CD4-positive, alpha-beta T cell treated with Interleukin-4 for 1 hour (primary cell): ENCODE measurements at regions not wholly inside any gene's neighbourhood (a gene's known extent, or its start where the extent isn't known, plus 50 kb on each side); places are given as distances from the start of the nearest gene placed in this dataset.
A peak's percentile ranks its signal among the peaks of the same experiment; 100 is the strongest.

ENCODE experiments used
- DNase-seq, 2 donors: peaks; one replicate each; pipeline ENCODE4 v3.0.0-alpha.2; 2020 to 2022

GRCh38 chr5:129821477-129822131 lies 73.7 kb downstream of the MINAR2 start:
- no peak for DNase-seq

GRCh38 chr5:129830288-129830687 lies 74.0 kb upstream of the CHSY3 start:
- DNase-seq, result no peak

- DNase-seq, result no peak
Measured at GRCh38 chr5:129836321-129836720, 67.9 kb upstream of the CHSY3 start.

- no peak for DNase-seq
Measured at GRCh38 chr5:129844764-129845163, 59.5 kb upstream of the CHSY3 start.

- DNase-seq, result peak; percentile 38 to 54
Measured at GRCh38 chr5:129852747-129853352, 51.4 kb upstream of the CHSY3 start.

GRCh38 chr5:129853588-129853987 lies 50.7 kb upstream of the CHSY3 start:
- DNase-seq, result no peak
